ENCODE measurements at regions not wholly inside any gene's neighbourhood (a gene's known extent, or its start where the extent isn't known, plus 50 kb on each side); places are given as distances from the start of the nearest gene placed in this dataset.

GRCh38 chr14:44029933-44030332 lies 477.1 kb downstream of the FSCB start:
- ChIA-PET CTCF (no interaction called here), POLR2A (no interaction called here)
- no peaks in the 10 kb centered on the region for H3K36me3 ChIP-seq (ENCODE audit: control insufficient read depth in 2 of 2, extremely low read depth in 1 of 2, insufficient read depth in 2 of 2, low read length in 2 of 2)
- BruUV-seq (replicated peaks), result no TSS peak
- no peaks in the 10 kb centered on the region for H3K79me2 ChIP-seq (ENCODE audit: control insufficient read depth, insufficient read depth, low read length)
- no peak overlapping the region for H3K27ac ChIP-seq (ENCODE audit: insufficient read depth, low read depth, low read length)
- no peaks in the 10 kb centered on the region for H3K4me1 ChIP-seq (ENCODE audit: control insufficient read depth, extremely low read depth, insufficient read depth, low read length)
- no peak for DNase-seq (ENCODE audit: low read depth, low spot score)
- H3K9me1 ChIP-seq (replicated peaks; ENCODE audit: control insufficient read depth, extremely low read depth, insufficient read depth, low read length), result no peaks in the 10 kb centered on the region
- dilution Hi-C loops (cut with MboI; ENCODE audit: extremely low pct_ligation_motif_present, low sequenced_read_pairs), result no loop called here
- no peak overlapping the region for H3K4me3 ChIP-seq (replicated peaks in 1 of 3; ENCODE audit: insufficient read depth in 1 of 3, low read depth in 1 of 3, low read length in 3 of 3)
- TF ChIP-seq POLR2A (IDR thresholded peaks at IDR 0.05; ENCODE audit: low read depth, low read length) (no peak), GATA2 (IDR thresholded peaks at IDR 0.05; ENCODE audit: insufficient read depth, insufficient read length, low read depth, low read length) (no peak), FOS (IDR thresholded peaks at IDR 0.05; ENCODE audit: borderline replicate concordance, insufficient read depth, low read length) (no peak), EZH2 (IDR thresholded peaks at IDR 0.05; ENCODE audit: borderline replicate concordance, low read depth, low read length, severe bottlenecking) (no peak), MAX (IDR thresholded peaks at IDR 0.05; ENCODE audit: insufficient read depth, insufficient read length) (no peak), JUN (IDR thresholded peaks at IDR 0.05; ENCODE audit: borderline replicate concordance, insufficient read depth, insufficient read length, low read depth) (no peak), CTCF (IDR thresholded peaks at IDR 0.05; ENCODE audit: extremely low read depth in 1 of 2, insufficient read depth in 1 of 2, low read depth in 1 of 2, low read length in 2 of 2) (no peak), POLR2AphosphoS5 (IDR thresholded peaks at IDR 0.05; ENCODE audit: insufficient read depth, low read depth, low read length) (no peak), MYC (IDR thresholded peaks at IDR 0.05; ENCODE audit: low read depth, low read length) (no peak)
- H4K20me1 ChIP-seq (replicated peaks; ENCODE audit: control insufficient read depth, extremely low read depth, insufficient read depth, low read length), result no peaks in the 10 kb centered on the region
- no peak for FAIRE-seq
- intact Hi-C loops (cut with micrococcal nuclease), result no loop called here
- H3K27me3 ChIP-seq (ENCODE audit: control insufficient read depth in 2 of 2, insufficient read depth in 2 of 2, low read length in 2 of 2), result no peaks in the 10 kb centered on the region
- H3K9me3 ChIP-seq (replicated peaks; ENCODE audit: control insufficient read depth, insufficient read depth, low read length), result no peaks in the 10 kb centered on the region
- H3K4me2 ChIP-seq (ENCODE audit: insufficient read depth, low read length), result no peak overlapping the region
- H2AFZ ChIP-seq (ENCODE audit: low read depth, low read length), result no peak overlapping the region
- H3K9ac ChIP-seq (replicated peaks; ENCODE audit: extremely low read depth, insufficient read depth, low read length), result no peak overlapping the region

All from endothelial cell of umbilical vein (primary cell).